ENCODE measurements at regions not wholly inside any gene's neighbourhood (a gene's known extent, or its start where the extent isn't known, plus 50 kb on each side); places are given as distances from the start of the nearest gene placed in this dataset.

DNA sequence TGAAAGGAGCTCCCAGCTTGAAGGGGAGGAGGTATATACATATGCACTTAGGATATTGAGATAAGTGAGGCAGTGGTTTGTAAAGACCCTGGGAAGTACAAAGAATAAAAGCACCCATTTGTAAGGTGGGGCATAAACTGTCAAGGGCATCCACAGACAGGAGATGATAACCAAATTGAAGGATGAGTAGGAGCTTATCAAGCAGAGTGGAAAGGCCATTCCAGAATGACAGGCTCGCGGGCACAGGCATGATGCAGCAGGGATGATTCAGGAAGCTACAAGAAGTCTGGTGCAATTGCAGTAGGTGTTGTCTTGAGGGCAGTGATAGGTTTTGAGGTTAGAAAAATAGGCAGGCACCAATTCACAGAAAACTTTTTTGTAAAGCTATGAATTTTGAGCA, 504.8 kb downstream of the PIK3C3 start:
- ChIA-PET POLR2A (ENCODE audit: unreplicated experiment) (interaction anchor here (0.6 kb wide), 1 partner anchor 56 kb away, joined by 3 read pairs; no protein-coding TSS in a partner anchor), CTCF (no interaction called here)
- Histone ChIP-seq H3K4me2 (ENCODE audit: low read length) (no peak overlapping the region), H3K79me2 (ENCODE audit: low read length) (no peaks in the 10 kb centered on the region), H3K9me2 (replicated peaks; ENCODE audit: low read length) (no peaks in the 10 kb centered on the region), H3K36me3 (ENCODE audit: low read depth, low read length) (no peaks in the 10 kb centered on the region), H3K27me3 (ENCODE audit: low read length) (no peaks in the 10 kb centered on the region), H3K4me1 (ENCODE audit: insufficient read depth, low read length) (no peaks in the 10 kb centered on the region), H3K9me3 (ENCODE audit: low read length) (no peaks in the 10 kb centered on the region), H2AFZ (ENCODE audit: low read length) (no peak overlapping the region), H3K27ac (ENCODE audit: low read length) (no peak overlapping the region), H4K20me1 (ENCODE audit: low read length) (no peaks in the 10 kb centered on the region), H3K4me3 (ENCODE audit: low read length) (no peak overlapping the region), H3K9ac (ENCODE audit: low read length) (no peak overlapping the region), H3F3A (ENCODE audit: low read length, unreplicated experiment) (no peaks in the 10 kb centered on the region)
- no TSS peak for BruUV-seq (replicated peaks)
- no peak for DNase-seq
- TF ChIP-seq EZH2phosphoT487 (IDR thresholded peaks at IDR 0.05; ENCODE audit: borderline replicate concordance, low read length) (no peak), EZH2 (IDR thresholded peaks at IDR 0.05; ENCODE audit: low read length, unreplicated experiment) (no peak)
- TF ChIP-seq, protein P1, sequence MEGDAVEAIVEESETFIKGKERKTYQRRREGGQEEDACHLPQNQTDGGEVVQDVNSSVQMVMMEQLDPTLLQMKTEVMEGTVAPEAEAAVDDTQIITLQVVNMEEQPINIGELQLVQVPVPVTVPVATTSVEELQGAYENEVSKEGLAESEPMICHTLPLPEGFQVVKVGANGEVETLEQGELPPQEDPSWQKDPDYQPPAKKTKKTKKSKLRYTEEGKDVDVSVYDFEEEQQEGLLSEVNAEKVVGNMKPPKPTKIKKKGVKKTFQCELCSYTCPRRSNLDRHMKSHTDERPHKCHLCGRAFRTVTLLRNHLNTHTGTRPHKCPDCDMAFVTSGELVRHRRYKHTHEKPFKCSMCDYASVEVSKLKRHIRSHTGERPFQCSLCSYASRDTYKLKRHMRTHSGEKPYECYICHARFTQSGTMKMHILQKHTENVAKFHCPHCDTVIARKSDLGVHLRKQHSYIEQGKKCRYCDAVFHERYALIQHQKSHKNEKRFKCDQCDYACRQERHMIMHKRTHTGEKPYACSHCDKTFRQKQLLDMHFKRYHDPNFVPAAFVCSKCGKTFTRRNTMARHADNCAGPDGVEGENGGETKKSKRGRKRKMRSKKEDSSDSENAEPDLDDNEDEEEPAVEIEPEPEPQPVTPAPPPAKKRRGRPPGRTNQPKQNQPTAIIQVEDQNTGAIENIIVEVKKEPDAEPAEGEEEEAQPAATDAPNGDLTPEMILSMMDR (conservative IDR thresholded peaks at IDR 0.05; ENCODE audit: low read depth, low read length) = no peak
- intact Hi-C loops (cut with micrococcal nuclease) = no loop called here
- no peak for ATAC-seq

DNA sequence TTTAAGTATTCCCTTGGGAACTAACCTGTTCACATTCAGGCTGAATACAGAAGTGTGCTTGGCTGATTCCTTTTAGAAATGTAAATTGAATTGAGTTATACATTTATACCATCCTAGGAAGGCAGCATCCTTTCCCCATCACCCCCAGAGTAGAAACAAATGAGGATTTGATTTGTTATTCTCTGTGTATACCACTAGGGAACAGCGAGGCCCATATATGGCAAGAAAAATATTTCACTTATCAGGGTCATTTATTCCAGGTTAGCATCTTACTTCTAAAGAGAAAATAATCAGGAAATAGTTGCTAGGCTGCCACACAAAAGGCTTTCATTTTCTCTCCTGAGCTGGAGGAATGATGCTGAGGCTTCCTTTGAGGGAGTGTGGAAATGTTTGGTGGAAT, 516.9 kb downstream of the PIK3C3 start:
- no peak overlapping the region for H3K4me3 ChIP-seq (ENCODE audit: low read length)
- no peaks in the 10 kb centered on the region for H3K9me3 ChIP-seq (ENCODE audit: low read length)
- DNase-seq (no peak), ATAC-seq (no peak)
- intact Hi-C loops (cut with micrococcal nuclease) = no loop called here
- POLR2A ChIA-PET (ENCODE audit: unreplicated experiment) = no interaction called here
- no TSS peak for BruUV-seq (replicated peaks)
- H3K79me2 ChIP-seq (ENCODE audit: low read length) = no peaks in the 10 kb centered on the region
- H3K9ac ChIP-seq (ENCODE audit: low read length) = no peak overlapping the region
- H3K36me3 ChIP-seq (ENCODE audit: low read depth, low read length) = no peaks in the 10 kb centered on the region
- no peaks in the 10 kb centered on the region for H3K27me3 ChIP-seq (ENCODE audit: low read length)
- no peaks in the 10 kb centered on the region for H4K20me1 ChIP-seq (ENCODE audit: low read length)
- TF ChIP-seq EZH2phosphoT487 (IDR thresholded peaks at IDR 0.05; ENCODE audit: borderline replicate concordance, low read length) = no peak
- TF ChIP-seq, protein P1 (conservative IDR thresholded peaks at IDR 0.05; ENCODE audit: low read depth, low read length) = no peak
- no peak for TF ChIP-seq EZH2 (IDR thresholded peaks at IDR 0.05; ENCODE audit: low read length, unreplicated experiment)
- H3K27ac ChIP-seq (ENCODE audit: low read length) = no peak overlapping the region
- no peak overlapping the region for H3K4me2 ChIP-seq (ENCODE audit: low read length)
- H3F3A ChIP-seq (ENCODE audit: low read length, unreplicated experiment) = no peaks in the 10 kb centered on the region
- no peaks in the 10 kb centered on the region for H3K9me2 ChIP-seq (replicated peaks; ENCODE audit: low read length)
- H3K4me1 ChIP-seq (ENCODE audit: insufficient read depth, low read length) = no peaks in the 10 kb centered on the region
- CTCF ChIA-PET = no interaction called here
- no peak overlapping the region for H2AFZ ChIP-seq (ENCODE audit: low read length)

DNA sequence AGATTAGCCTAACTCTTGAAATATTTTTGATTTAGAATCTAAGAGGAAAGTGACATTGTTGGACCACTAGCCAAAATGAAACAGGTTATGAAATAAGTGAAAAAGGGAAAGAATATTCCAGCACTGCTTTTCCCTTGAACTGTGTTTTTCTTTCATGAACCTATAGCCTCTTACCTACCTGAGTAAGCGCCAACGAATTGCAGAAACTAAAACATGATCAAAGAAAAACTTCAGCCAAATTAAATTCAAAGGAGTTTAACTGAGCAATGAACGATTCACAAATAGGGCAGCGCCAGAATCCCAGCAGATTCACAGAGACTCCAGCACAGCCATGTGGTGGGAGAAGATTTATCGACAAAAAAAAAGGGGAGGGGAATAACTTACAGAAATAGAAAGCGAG, 518.6 kb downstream of the PIK3C3 start:
- CTCF ChIA-PET = no interaction called here
- no peak overlapping the region for H3K9ac ChIP-seq (ENCODE audit: low read length)
- no peak overlapping the region for H3K4me3 ChIP-seq (ENCODE audit: low read length)
- H3K9me2 ChIP-seq (replicated peaks; ENCODE audit: low read length) = no peaks in the 10 kb centered on the region
- H3K4me2 ChIP-seq (ENCODE audit: low read length) = no peak overlapping the region
- intact Hi-C loops (cut with micrococcal nuclease) = no loop called here
- no TSS peak for BruUV-seq (replicated peaks)
- no peaks in the 10 kb centered on the region for H3K4me1 ChIP-seq (ENCODE audit: insufficient read depth, low read length)
- no peaks in the 10 kb centered on the region for H3K27me3 ChIP-seq (ENCODE audit: low read length)
- no peak overlapping the region for H2AFZ ChIP-seq (ENCODE audit: low read length)
- POLR2A ChIA-PET (ENCODE audit: unreplicated experiment) = no interaction called here
- H3K36me3 ChIP-seq (ENCODE audit: low read depth, low read length) = no peaks in the 10 kb centered on the region
- ATAC-seq (no peak), DNase-seq (no peak)
- H3F3A ChIP-seq (ENCODE audit: low read length, unreplicated experiment) = no peaks in the 10 kb centered on the region
- no peaks in the 10 kb centered on the region for H3K79me2 ChIP-seq (ENCODE audit: low read length)
- no peak for TF ChIP-seq EZH2 (IDR thresholded peaks at IDR 0.05; ENCODE audit: low read length, unreplicated experiment)
- no peak for TF ChIP-seq EZH2phosphoT487 (IDR thresholded peaks at IDR 0.05; ENCODE audit: borderline replicate concordance, low read length)
- TF ChIP-seq, protein P1 (conservative IDR thresholded peaks at IDR 0.05; ENCODE audit: low read depth, low read length) = no peak
- no peaks in the 10 kb centered on the region for H3K9me3 ChIP-seq (ENCODE audit: low read length)
- H4K20me1 ChIP-seq (ENCODE audit: low read length) = no peaks in the 10 kb centered on the region
- no peak overlapping the region for H3K27ac ChIP-seq (ENCODE audit: low read length)
